ENCODE measurements at regions not wholly inside any gene's neighbourhood (a gene's known extent, or its start where the extent isn't known, plus 50 kb on each side); places are given as distances from the start of the nearest gene placed in this dataset.
"Not testable (repeated sequence)": the region's sequence is repeated elsewhere in the genome, so short reads cannot be mapped to it uniquely, and the experiment has no call there.

- in situ Hi-C loops (cut with HindIII; ENCODE audit: low sequenced_read_pairs): loop anchor here (10.0 kb wide), 1 partner anchor 188 kb away; no protein-coding TSS in a partner anchor
These were observed 221.8 kb downstream of the RPIA start for GRCh38 chr2:88913280-88913679.

DNA sequence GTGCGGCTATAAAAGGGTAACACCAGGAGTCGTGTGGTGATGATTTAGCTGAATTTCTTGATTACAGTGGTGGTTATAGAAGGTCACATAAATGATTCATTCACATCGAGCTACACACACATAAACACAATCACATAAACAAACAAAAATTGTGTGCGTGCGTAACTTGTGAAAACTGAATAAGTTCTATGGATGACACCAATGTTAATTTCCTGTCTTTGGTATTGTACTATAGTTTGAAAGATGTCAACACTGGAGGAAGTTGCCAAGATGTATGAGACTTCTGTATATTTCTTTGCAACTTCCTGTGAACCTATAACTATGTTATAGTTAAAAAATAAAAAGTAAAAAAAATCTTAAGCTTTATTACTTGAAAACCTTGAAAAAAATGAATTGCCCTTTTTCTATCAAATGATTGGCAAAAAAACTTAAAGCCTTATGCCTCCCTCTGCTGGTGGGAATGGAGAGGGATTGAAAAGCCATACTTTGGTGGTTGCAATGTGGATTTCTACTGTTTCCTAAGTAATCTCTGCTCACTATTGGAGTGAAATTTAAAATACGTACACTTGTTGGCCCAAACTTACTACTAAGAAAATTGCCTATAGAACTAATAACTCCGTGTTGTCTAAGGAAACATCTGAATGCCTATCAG is 227.7 kb downstream of the RPIA start:
- in situ Hi-C loops (cut with HindIII; ENCODE audit: low sequenced_read_pairs): loop anchor here (10.0 kb wide), 1 partner anchor 194 kb away; no protein-coding TSS in a partner anchor

GRCh38 chr2:88920399-88920798 is 228.9 kb downstream of the RPIA start:
- in situ Hi-C loops (cut with HindIII; ENCODE audit: low sequenced_read_pairs): not testable (repeated sequence)

GRCh38 chr2:88924533-88924932 is 233.1 kb downstream of the RPIA start:
- in situ Hi-C loops (cut with HindIII; ENCODE audit: low sequenced_read_pairs): no loop called here

- in situ Hi-C loops (cut with HindIII; ENCODE audit: low sequenced_read_pairs): no loop called here
These were observed 234.4 kb downstream of the RPIA start for GRCh38 chr2:88925770-88926462.

- in situ Hi-C loops (cut with HindIII; ENCODE audit: low sequenced_read_pairs): no loop called here
These were observed 235.7 kb downstream of the RPIA start for GRCh38 chr2:88927128-88927527.

DNA sequence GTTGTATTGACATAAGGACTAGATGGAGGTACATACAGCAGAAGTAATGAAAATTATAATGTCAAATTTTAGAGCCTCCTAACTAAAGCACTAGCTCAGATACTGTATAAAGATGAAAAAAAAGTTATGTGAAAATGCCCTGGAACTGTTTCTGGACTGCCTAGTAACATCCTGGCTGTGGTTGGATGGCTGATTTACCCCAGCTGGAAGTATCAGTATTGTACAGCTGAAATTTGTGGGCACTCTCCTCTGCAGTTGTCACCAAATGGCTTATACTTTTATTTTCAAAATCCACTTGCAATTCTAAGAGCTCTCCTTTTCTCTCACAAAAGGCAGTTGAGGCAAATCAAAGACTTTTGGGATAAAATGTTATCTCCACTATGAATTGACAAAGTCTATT is 239.2 kb downstream of the RPIA start:
- in situ Hi-C loops (cut with HindIII; ENCODE audit: low sequenced_read_pairs): no loop called here

DNA sequence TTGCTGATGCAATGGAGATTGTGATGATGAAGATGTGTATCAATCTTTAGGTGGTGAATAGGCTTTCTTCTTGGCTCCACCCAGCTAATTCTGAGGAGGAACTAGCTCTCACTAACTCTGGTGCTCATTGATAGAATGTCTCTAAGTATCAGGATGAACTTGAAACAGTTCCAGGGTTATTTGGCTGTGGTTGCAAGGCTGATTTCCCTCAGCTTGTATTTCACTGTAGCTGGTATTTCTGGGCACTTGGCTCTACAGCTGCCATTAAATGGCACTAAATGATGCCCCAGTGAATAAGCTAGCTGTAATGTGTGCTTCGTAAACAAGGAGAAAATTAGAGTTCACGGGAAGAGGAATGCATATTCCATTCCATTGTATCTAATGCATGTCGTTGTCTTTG is 241.2 kb downstream of the RPIA start:
- in situ Hi-C loops (cut with HindIII; ENCODE audit: low sequenced_read_pairs): no loop called here

DNA sequence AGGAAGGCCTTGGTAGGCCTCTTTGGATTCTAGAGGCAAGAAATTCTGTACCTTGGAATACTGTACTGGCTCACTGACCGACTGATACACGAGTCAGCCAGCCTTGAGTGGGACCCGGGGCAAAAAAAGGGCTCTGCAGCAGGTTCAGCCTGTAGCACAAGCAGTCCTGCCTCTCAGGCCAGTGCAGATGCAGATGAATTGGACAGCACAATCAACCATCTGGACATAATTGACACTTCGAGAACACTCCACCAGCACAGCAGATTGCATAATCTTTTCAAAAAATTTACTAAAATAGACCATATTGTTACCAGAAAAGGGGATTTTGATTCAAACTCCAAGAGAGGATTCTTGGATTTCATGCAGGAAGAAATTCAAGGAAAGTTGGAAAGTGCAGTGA is 241.6 kb downstream of the RPIA start:
- in situ Hi-C loops (cut with HindIII; ENCODE audit: low sequenced_read_pairs): no loop called here

DNA sequence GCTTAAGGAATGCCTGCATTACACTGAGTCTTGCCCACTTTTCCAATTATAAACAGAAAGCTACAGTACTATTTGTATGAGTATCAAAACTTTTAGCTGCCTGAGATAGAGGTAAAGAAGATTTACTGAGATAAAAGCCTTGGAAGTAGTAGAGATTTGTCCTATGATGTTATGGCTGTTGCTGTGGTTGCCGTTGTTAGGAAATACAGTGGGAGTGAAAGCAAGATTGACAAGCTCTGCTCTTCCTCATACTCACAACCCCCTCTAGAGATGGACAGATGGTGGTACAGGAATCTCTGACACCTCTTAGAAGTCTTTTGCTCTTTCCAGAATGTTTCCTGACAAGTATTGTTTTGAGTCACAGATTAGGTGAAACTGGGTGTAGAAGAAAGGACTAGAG is 242.5 kb downstream of the RPIA start:
- in situ Hi-C loops (cut with HindIII; ENCODE audit: low sequenced_read_pairs): no loop called here

DNA sequence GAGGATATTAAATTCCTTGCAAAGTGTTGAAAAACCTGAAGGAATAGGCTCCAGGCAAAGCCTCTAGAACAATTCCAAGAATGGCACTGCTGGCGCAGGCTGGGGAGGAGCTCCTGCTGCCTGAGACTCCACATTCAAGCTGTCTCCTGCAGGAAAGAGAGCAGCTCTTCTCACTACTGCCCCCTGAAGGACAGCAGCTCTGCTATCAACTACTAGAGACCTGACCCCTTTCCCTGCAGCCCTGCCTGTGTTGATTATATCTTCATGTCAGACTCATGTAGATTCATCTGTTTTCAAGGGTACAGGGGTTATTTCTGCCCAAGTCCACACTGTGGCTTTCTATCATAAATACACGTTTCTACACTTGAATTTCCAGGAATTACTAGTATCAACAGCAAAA is 249.7 kb downstream of the RPIA start:
- in situ Hi-C loops (cut with HindIII; ENCODE audit: low sequenced_read_pairs): not testable (repeated sequence)

DNA sequence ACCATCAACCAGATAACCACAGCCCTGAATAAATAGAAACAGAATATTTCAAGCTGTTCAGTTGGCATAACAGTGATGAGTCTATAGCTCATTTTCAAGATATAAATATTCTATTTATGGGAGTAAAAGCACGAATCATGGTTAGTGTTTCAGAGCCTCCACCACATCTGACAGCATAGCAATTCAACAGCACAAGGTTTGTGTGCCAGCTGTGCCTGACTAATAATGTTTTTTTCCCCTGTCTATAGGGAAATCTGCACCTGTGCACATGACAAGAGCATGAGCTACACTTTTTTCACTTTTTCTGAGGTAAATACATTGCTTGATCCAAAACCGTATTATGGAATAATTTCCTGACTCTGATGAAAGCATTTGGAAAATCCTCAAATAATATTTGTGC is 251.3 kb downstream of the RPIA start:
- in situ Hi-C loops (cut with HindIII; ENCODE audit: low sequenced_read_pairs): no loop called here

DNA sequence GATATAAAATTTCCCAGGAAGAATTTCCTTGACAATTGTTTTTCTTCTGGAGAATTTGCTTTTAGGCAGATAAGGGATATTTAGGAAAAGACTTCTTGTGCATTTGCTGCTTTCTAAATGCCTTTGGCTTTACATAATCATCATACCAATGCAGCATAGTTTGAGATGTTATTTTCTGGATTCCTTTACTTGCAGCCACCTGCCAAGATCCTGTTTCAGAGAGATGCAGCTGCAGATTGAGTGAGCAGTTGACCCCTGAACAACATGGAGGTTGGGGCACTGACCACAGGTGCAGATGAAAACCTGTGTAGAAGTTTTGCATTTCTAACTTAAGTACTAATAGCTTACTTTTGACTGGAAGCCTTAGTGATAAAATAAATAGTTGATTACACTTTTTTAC is 257.9 kb downstream of the RPIA start:
- in situ Hi-C loops (cut with HindIII; ENCODE audit: low sequenced_read_pairs): no loop called here

- in situ Hi-C loops (cut with HindIII; ENCODE audit: low sequenced_read_pairs): no loop called here
These were observed 258.5 kb downstream of the RPIA start for GRCh38 chr2:88950010-88950409.

DNA sequence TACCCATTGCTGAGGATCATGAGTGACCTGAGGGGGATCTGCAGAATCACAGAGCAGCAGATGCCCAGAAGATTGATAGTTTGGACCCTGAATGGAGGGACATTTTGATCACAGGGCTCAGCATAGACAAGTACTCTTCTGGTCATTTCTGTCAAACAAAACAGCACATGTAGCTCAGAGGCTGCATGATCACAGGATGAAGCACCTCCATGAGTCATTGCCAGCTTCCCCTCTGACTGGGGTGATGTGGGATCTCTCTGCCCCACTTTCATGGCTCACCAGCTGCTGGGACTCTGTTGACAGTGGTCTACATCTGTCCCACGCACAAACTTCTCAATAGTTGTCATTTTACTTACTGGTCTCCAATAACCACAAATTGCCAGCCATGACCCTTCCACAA is 264.1 kb downstream of the RPIA start:
- in situ Hi-C loops (cut with HindIII; ENCODE audit: low sequenced_read_pairs): no loop called here

DNA sequence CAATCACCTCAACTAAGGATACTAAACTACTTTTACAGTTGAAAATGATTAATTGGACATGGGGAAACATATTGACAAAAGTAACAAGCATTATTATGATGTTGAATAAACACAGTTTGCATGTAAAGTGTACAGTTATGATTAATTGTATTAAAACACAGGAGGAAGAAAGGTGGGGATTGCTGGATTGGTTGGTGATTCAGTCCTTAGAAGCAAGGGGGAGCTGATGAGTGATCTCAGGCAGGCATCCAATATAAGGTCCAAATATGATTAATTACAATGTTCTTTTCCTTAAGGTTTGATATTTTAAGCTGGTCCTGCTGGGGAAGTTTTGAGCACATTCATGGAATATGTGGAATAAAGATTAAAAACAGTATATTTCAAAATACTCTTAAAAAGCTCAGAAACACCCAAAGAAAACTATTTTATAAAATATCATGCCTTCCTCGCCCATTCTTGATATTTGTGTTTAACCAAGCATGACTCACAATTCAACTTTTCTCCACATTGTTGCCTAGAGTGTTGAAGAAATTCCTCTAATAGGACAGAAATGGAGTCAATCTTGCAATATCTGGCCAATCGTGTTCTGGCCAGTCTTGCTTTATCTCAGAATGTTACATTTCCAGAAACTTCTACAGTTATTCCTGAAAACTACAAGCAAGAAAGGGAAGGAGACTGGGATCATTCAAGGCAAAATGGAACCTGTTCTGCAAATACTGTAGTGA is 268.2 kb downstream of the RPIA start:
- in situ Hi-C loops (cut with HindIII; ENCODE audit: low sequenced_read_pairs): no loop called here

- in situ Hi-C loops (cut with HindIII; ENCODE audit: low sequenced_read_pairs): not testable (repeated sequence)
These were observed 269.9 kb downstream of the RPIA start for GRCh38 chr2:88961323-88961722.

DNA sequence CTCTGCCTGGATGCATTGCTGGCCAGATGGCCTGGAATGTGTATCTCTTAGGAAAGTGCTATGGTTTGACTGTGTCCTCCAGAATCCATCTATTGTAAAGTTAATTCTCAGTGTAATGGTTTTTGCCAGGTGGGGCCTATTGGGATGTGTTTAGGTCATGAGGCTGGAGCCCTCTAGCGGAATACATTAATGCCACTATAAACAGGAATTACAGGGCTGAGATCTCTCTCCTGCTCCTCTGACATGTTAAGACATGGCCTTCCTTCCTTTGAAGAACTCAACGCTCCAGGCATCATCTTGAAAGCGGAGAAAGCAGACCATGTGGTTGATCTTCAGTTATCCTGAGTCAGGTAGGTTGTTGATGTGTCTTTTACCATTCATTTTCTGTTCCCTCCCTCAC is 276.4 kb downstream of the RPIA start:
- in situ Hi-C loops (cut with HindIII; ENCODE audit: low sequenced_read_pairs): no loop called here

DNA sequence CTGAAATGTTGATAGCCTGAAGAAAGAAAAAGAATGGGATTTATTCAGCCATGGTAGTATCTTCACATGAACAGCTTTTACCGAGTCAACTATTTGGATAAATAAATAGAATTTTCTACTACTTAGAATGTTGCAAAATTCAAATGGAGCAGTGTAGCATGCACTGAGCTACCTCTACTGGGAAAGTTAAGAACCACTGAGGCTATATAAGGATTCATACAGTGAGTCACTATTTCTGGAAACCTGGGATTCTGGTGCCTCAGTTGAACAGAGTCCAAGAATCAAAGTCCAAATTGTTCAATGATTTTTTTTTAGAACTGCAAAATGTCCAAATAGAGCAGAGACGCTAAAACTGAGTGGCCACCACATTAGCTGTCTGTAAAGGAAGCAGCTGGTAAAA is 286.5 kb downstream of the RPIA start:
- in situ Hi-C loops (cut with HindIII; ENCODE audit: low sequenced_read_pairs): not testable (repeated sequence)

DNA sequence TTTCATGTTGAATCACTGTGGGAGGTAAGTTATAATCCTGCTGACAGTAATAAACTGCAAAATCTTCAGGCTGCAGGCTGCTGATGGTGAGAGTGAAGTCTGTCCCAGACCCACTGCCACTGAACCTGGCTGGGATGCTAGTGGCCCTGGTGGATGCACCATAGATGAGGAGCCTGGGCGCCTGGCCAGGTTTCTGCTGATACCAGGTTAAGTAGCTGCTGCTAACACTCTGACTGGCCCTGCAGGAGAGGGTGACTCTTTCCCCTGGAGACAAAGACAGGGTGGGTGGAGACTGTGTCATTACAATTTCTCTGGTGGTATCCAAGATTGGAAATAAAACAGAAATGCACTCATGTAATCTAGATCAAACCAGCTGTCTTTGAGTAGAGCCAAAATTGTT is 287.0 kb downstream of the RPIA start:
- in situ Hi-C loops (cut with HindIII; ENCODE audit: low sequenced_read_pairs): not testable (repeated sequence)

- in situ Hi-C loops (cut with HindIII; ENCODE audit: low sequenced_read_pairs): not testable (repeated sequence)
These were observed 292.6 kb downstream of the RPIA start for GRCh38 chr2:88984079-88984478.

DNA sequence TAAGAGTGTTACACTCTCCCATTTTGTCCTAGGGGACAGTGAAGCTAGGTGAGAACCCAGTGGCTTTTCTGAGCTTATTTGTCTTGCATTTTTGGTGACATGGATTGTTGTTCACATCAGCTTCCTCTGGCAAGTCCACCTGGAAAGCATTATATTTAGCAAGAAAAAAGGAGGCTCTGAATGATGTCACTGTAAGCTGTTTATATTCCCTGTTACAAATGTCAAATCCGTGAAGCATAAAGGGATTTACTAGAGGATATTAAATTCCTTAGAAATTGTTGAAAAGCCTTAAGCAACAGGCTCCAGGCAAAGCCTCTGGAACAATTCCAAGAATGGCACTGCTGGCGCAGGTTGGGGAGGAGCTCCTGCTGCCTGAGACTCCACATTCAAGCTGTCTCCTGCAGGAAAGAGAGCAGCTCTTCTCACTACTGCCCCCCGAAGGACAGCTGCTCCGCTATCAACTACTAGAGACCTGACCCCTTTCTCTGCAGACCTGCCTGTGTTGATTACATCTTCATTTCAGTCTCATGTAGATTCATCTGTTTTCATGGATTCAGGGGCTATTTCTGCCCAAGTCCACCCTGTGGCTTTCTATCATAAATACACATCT is 295.4 kb downstream of the RPIA start:
- in situ Hi-C loops (cut with HindIII; ENCODE audit: low sequenced_read_pairs): not testable (repeated sequence)
